CD8-positive, alpha-beta memory T cell (primary cell): ENCODE measurements at regions not wholly inside any gene's neighbourhood (a gene's known extent, or its start where the extent isn't known, plus 50 kb on each side); places are given as distances from the start of the nearest gene placed in this dataset.
A peak's percentile ranks its signal among the peaks of the same experiment; 100 is the strongest.
"Not testable (repeated sequence)": the region's sequence is repeated elsewhere in the genome, so short reads cannot be mapped to it uniquely, and the experiment has no call there.

Experiments used
- CTCF ChIA-PET: fragments of 350-600 bp; sonication (Branson Sonifier 250); formaldehyde crosslinking; loops from one replicate; lab custom pipeline; 2021; ENCODE audit warnings: antibody characterized with exemption; lab: Charles Lee
- POLR2A ChIA-PET: fragments of 350-600 bp; sonication (Branson Sonifier 250); formaldehyde crosslinking; loops from one replicate; lab custom pipeline; 2021; ENCODE audit warnings: antibody characterized with exemption; lab: Charles Lee
- DNase-seq, 5 donors: peaks; one replicate each; pipeline versions ENCODE4 v3.0.0 to v3.0.0-alpha.2; 2020 to 2022; ENCODE audit warnings: mixed read lengths in 1 of 5
- H3K27ac ChIP-seq: one replicate; pipeline ENCODE4 v1.7.0; 2013; ENCODE audit warnings: low read depth, mild to moderate bottlenecking, low read length, moderate library complexity
- H3K27me3 ChIP-seq: 2 replicates; pipeline ENCODE4 v1.7.0; 2013; ENCODE audit warnings: low read length, mild to moderate bottlenecking; ENCODE audit not compliant: insufficient read depth, poor library complexity, severe bottlenecking
- H3K36me3 ChIP-seq: 2 replicates; pipeline ENCODE4 v1.7.0; 2013; ENCODE audit warnings: mild to moderate bottlenecking, low read length, moderate library complexity; ENCODE audit not compliant: insufficient read depth
- H3K4me1 ChIP-seq: 2 replicates; pipeline ENCODE4 v1.7.0; 2013; ENCODE audit warnings: mild to moderate bottlenecking, low read length, moderate library complexity; ENCODE audit not compliant: insufficient read depth
- H3K4me3 ChIP-seq: 2 replicates; pipeline ENCODE4 v1.7.0; 2013; ENCODE audit warnings: mild to moderate bottlenecking, low read length
- H3K9me3 ChIP-seq: 2 replicates; pipeline ENCODE4 v1.7.0; 2013; ENCODE audit warnings: mild to moderate bottlenecking, low read length
- H3K27ac Mint-ChIP-seq, 8 donors: one replicate each; pipeline ENCODE4 v1.8.0; 2020 to 2021; ENCODE audit warnings: mixed read lengths in 8 of 8, mild to moderate bottlenecking in 6 of 8, inconsistent platforms in 3 of 8, moderate library complexity in 3 of 8
- H3K27me3 Mint-ChIP-seq, 2 donors: one replicate each; pipeline ENCODE4 v1.8.0; 2020 to 2021; ENCODE audit warnings: mixed read lengths in 2 of 2, mild to moderate bottlenecking in 1 of 2, moderate library complexity in 1 of 2
- H3K36me3 Mint-ChIP-seq, 3 donors: one replicate each; pipeline ENCODE4 v1.8.0; 2020 to 2021; ENCODE audit warnings: mixed read lengths in 3 of 3, inconsistent platforms in 1 of 3, mild to moderate bottlenecking in 1 of 3
- H3K4me1 Mint-ChIP-seq, 3 donors: one replicate each; pipeline ENCODE4 v1.8.0; 2020 to 2021; ENCODE audit warnings: mixed read lengths in 3 of 3, inconsistent platforms in 1 of 3, mild to moderate bottlenecking in 1 of 3
- H3K4me3 Mint-ChIP-seq, 7 donors: one replicate each; pipeline ENCODE4 v1.8.0; 2020 to 2021; ENCODE audit warnings: mixed read lengths in 7 of 7, mild to moderate bottlenecking in 6 of 7, moderate library complexity in 4 of 7, inconsistent platforms in 2 of 7
- H3K9me3 Mint-ChIP-seq, 5 donors: one replicate each; pipeline ENCODE4 v1.8.0; 2020 to 2022; ENCODE audit warnings: mixed read lengths in 5 of 5, mild to moderate bottlenecking in 3 of 5, moderate library complexity in 2 of 5, inconsistent platforms in 1 of 5

DNA sequence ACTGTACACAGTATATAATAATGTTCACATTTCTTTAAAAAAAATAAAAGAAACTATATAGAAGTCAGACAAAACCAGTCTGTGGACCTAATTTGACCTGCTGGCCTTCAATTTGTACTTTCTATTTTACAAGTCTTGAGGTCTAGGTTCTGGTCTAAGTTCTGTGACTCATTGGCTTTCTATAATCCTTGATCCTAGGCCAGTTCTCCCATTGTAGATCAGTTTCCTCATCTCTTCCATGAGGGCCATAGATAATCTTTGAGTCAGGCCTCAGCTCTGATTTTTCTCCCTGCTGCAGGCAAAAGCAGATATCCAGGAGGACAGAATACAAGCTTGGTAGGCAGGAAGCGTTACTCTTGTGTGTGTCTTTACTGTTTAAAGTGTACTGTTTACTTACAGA is 603.7 kb upstream of the CAMK1G start:
- POLR2A ChIA-PET, result no interaction called here
- H3K36me3 Mint-ChIP-seq, result no peaks in the 10 kb centered on the region

DNA sequence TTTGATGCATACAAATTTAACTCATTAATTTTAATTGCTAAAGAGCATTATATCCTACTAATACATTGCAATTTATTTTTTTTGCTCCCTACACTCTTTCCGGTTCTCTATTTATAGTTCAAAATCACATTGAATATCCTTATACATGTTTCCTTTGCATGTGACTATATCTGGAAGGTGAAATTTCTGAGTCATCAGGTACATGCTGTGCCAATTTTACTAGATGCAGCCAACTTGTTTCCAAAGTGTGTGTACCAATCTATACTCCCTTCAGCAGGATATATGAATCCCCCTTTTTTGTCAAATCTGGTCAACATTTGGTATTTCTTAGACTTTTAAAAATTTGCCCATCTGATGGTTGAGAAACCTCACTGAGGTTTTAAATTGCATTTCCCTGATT is 602.9 kb upstream of the CAMK1G start:
- ChIA-PET CTCF (no interaction called here), POLR2A (no interaction called here)
- H3K36me3 Mint-ChIP-seq, result no peaks in the 10 kb centered on the region
- H3K27ac Mint-ChIP-seq, result no peak overlapping the region
- Histone ChIP-seq H3K9me3 (no peaks in the 10 kb centered on the region), H3K36me3 (no peaks in the 10 kb centered on the region), H3K4me1 (no peaks in the 10 kb centered on the region), H3K27me3 (no peaks in the 10 kb centered on the region), H3K4me3 (no peak overlapping the region), H3K27ac (no peak overlapping the region)
- no peak overlapping the region for H3K4me3 Mint-ChIP-seq
- peaks cover 0 to 3% of the 10 kb centered on the region in 2 donors for H3K27me3 Mint-ChIP-seq
- no peaks in the 10 kb centered on the region for H3K9me3 Mint-ChIP-seq
- no peaks in the 10 kb centered on the region for H3K4me1 Mint-ChIP-seq
- no peak for DNase-seq

More for the DNA sequence above, 603.7 kb upstream of the CAMK1G start:
- Histone ChIP-seq H3K9me3 (no peaks in the 10 kb centered on the region), H3K27me3 (no peaks in the 10 kb centered on the region), H3K27ac (no peak overlapping the region), H3K4me1 (no peaks in the 10 kb centered on the region), H3K4me3 (no peak overlapping the region), H3K36me3 (no peaks in the 10 kb centered on the region)
- H3K4me1 Mint-ChIP-seq, result no peaks in the 10 kb centered on the region
- H3K9me3 Mint-ChIP-seq, result no peaks in the 10 kb centered on the region
- H3K27me3 Mint-ChIP-seq, result peaks cover 0 to 3% of the 10 kb centered on the region in 2 donors
- CTCF ChIA-PET, result no interaction called here
- no peak for DNase-seq
- no peak overlapping the region for H3K4me3 Mint-ChIP-seq
- H3K27ac Mint-ChIP-seq, result no peak overlapping the region

DNA sequence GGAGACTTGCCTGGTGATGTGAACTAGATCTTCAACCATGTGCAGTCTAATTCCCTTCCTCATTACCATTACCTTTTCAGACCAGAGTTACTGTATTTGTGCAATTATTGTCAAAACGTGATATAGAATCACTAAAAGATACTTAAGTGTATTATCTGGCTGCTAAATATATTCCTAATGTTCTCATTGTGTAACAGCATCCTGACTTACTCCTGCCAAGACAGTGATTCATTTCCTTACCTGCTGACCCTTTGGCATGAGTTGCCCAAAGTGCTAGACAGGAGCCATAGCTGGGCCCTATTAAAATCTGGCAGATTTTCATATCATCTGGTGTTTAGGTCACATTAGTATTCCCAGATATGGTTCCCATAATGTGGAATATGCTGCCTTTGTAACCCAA is 598.3 kb upstream of the CAMK1G start:
- Mint-ChIP-seq H3K27ac (no peak overlapping the region), H3K4me1 (peaks cover 12 to 16% (median 14%) of the 10 kb centered on the region in 3 donors), H3K4me3 (no peak overlapping the region), H3K9me3 (no peaks in the 10 kb centered on the region), H3K36me3 (peaks cover 0 to 2% (median 0%) of the 10 kb centered on the region in 3 donors), H3K27me3 (peaks cover 0 to 3% of the 10 kb centered on the region in 2 donors)
- no peaks in the 10 kb centered on the region for H3K36me3 ChIP-seq
- peaks cover 11% of the 10 kb centered on the region for H3K4me1 ChIP-seq
- CTCF ChIA-PET, result no interaction called here
- H3K4me3 ChIP-seq, result no peak overlapping the region
- POLR2A ChIA-PET, result no interaction called here
- no peak overlapping the region for H3K27ac ChIP-seq
- no peaks in the 10 kb centered on the region for H3K27me3 ChIP-seq
- no peaks in the 10 kb centered on the region for H3K9me3 ChIP-seq
- DNase-seq, result no peak

DNA sequence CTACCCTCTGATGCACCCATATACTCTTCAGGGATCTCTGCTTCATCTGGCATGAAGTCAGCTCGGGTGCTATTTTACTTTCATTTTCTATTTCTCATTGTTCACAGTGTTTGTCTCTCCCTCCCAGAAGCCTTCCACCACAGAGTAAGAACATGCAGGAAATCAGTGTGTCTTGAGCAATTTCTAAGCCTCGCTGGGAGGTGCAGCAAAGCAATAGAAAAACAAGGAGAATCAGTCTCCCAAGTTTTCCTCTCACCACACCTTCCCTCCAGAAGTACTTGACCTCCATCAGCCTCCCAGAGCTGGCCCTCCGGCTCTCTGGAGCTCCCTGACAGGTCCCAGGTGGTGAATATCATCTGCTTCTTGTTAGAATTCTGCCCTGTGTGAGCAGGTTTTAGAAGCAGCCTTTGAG is 594.7 kb upstream of the CAMK1G start:
- DNase-seq, result peak in 3 of 5 donors; percentile 2 to 8 (median 2)
- Mint-ChIP-seq H3K27ac (peak overlapping the region; percentile 1 to 93 (median 81)), H3K4me3 (peak overlapping the region; percentile 72 to 87 (median 83)), H3K36me3 (peaks cover 0 to 3% (median 2%) of the 10 kb centered on the region in 3 donors), H3K27me3 (peaks cover 3 to 10% of the 10 kb centered on the region in 2 donors), H3K9me3 (peaks cover 0 to 2% (median 2%) of the 10 kb centered on the region in 5 donors), H3K4me1 (peaks cover 12 to 16% (median 14%) of the 10 kb centered on the region in 3 donors)
- Histone ChIP-seq H3K36me3 (no peaks in the 10 kb centered on the region), H3K27me3 (no peaks in the 10 kb centered on the region), H3K4me3 (peak overlapping the region; percentile 42), H3K9me3 (no peaks in the 10 kb centered on the region), H3K4me1 (peaks cover 11% of the 10 kb centered on the region), H3K27ac (peak overlapping the region; percentile 2)
- POLR2A ChIA-PET, result interaction anchor here (0.7 kb wide), 1 partner anchor 1201 kb away, joined by 5 read pairs; no protein-coding TSS in a partner anchor
- CTCF ChIA-PET, result no interaction called here

DNA sequence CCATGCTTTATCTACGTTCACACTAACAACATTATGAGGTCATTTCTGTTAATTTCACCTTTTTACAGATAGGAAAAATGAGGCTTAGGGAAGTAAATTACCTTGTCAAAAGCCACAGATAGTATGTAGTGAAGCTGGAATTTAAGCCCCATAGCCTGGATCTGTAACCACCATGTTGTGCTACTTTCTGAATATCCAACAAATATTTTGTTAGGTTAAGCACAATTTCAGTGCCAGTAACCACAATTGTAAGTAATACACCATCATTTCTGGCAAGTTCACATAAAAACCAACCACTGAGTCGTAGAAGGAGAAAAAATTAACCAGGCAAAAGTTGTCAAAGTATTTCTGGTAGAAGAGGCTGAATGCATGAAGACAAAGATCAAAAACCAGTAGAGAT is 593.1 kb upstream of the CAMK1G start:
- no peak for DNase-seq
- Mint-ChIP-seq H3K36me3 (peaks cover 0 to 3% (median 2%) of the 10 kb centered on the region in 3 donors), H3K27ac (no peak overlapping the region), H3K4me1 (peaks cover 12 to 16% (median 14%) of the 10 kb centered on the region in 3 donors), H3K4me3 (no peak overlapping the region), H3K27me3 (peaks cover 6 to 10% of the 10 kb centered on the region in 2 donors), H3K9me3 (peaks cover 0 to 2% (median 2%) of the 10 kb centered on the region in 5 donors)
- Histone ChIP-seq H3K4me3 (no peak overlapping the region), H3K9me3 (no peaks in the 10 kb centered on the region), H3K27me3 (no peaks in the 10 kb centered on the region), H3K4me1 (peaks cover 11% of the 10 kb centered on the region), H3K36me3 (no peaks in the 10 kb centered on the region), H3K27ac (no peak overlapping the region)
- CTCF ChIA-PET, result no interaction called here
- POLR2A ChIA-PET, result no interaction called here

DNA sequence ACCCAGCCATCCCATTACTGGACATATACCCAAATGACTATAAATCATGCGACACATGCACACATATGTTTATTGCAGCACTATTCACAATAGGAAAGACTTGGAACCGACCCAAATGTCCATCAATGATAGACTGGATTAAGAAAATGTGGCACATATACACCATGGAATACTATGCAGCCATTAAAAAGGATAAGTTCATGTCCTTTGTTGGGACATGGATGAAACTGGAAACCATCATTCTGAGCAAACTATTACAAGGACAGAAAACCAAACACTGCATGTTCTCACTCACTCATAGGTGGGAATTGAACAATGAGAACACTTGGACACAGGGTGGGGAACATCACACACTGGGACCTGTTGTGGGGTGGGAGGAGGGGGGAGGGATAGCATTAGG is 586.5 kb upstream of the CAMK1G start:
- H3K4me3 ChIP-seq, H3K27ac Mint-ChIP-seq, H3K4me1 ChIP-seq, H3K27me3 Mint-ChIP-seq, H3K4me3 Mint-ChIP-seq, H3K9me3 ChIP-seq, H3K27ac ChIP-seq, CTCF ChIA-PET, POLR2A ChIA-PET, H3K36me3 Mint-ChIP-seq, H3K36me3 ChIP-seq, DNase-seq, H3K9me3 Mint-ChIP-seq, H3K4me1 Mint-ChIP-seq, H3K27me3 ChIP-seq: not testable (repeated sequence)

DNA sequence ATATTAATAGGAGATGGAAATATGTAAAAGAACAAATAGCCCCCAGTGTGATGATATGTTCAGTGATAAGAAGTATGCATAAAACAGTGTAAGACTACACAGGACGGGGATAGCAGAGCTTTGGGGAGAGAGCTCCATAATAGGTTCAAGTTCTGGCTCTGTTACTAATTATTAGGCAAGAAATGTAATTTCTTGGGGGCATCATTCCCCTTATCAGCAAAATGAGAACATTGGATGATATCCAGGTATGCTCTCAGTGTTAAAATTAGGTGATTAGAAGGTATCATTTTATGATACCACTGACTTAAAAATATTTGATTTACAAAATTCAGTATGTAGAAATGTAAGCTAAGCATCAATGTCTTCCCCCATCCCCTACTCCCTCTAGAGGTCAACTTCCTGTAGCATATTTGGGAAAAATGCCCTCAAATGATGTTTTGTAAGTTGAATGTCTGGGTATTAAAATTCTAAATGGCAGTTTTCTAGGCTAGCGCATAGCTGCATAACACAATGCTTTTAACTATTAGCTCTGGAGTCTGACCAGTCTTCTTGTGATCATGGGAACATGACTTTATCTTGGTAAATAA is 585.7 kb upstream of the CAMK1G start:
- Mint-ChIP-seq H3K36me3 (peaks cover 0 to under 1% (median 0%) of the 10 kb centered on the region in 3 donors), H3K4me3 (no peak overlapping the region), H3K27ac (no peak overlapping the region), H3K9me3 (peaks cover 0 to 4% (median 0%) of the 10 kb centered on the region in 5 donors), H3K4me1 (no peaks in the 10 kb centered on the region), H3K27me3 (peaks cover under 1 to 6% of the 10 kb centered on the region in 2 donors)
- H3K4me3 ChIP-seq, result no peak overlapping the region
- CTCF ChIA-PET, result no interaction called here
- DNase-seq, result no peak
- H3K27me3 ChIP-seq, result no peaks in the 10 kb centered on the region
- POLR2A ChIA-PET, result no interaction called here
- no peak overlapping the region for H3K27ac ChIP-seq
- H3K4me1 ChIP-seq, result no peaks in the 10 kb centered on the region
- H3K36me3 ChIP-seq, result no peaks in the 10 kb centered on the region
- H3K9me3 ChIP-seq, result no peaks in the 10 kb centered on the region

DNA sequence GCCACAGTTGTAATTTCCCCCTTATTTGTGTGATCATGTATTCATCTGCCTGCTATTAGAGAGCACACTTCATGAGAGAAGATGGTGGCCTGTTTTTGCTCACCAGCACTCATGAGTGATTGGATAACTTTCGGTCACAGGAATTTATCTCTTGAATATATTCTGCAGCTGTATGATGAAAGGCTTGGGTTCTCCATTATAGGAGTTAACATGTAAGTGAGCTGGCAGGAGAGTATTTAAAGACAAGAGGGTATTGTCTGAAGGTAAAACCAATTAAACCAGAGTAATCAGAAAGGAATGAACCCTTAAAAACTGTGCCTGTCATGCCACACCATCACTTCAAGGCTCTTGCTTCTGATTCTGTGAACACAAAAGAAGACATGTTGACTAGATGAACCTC is 574.9 kb upstream of the CAMK1G start:
- peaks cover 1 to 3% of the 10 kb centered on the region in 2 donors for H3K27me3 Mint-ChIP-seq
- no peaks in the 10 kb centered on the region for H3K4me1 ChIP-seq
- H3K4me3 ChIP-seq, result no peak overlapping the region
- no peaks in the 10 kb centered on the region for H3K36me3 ChIP-seq
- ChIA-PET POLR2A (no interaction called here), CTCF (no interaction called here)
- H3K27ac ChIP-seq, result no peak overlapping the region
- H3K9me3 Mint-ChIP-seq, result peaks cover 0 to 2% (median 0%) of the 10 kb centered on the region in 5 donors
- no peaks in the 10 kb centered on the region for H3K36me3 Mint-ChIP-seq
- no peaks in the 10 kb centered on the region for H3K4me1 Mint-ChIP-seq
- no peaks in the 10 kb centered on the region for H3K9me3 ChIP-seq
- DNase-seq, result no peak
- H3K27ac Mint-ChIP-seq, result no peak overlapping the region
- H3K4me3 Mint-ChIP-seq, result no peak overlapping the region
- H3K27me3 ChIP-seq, result no peaks in the 10 kb centered on the region
